H9 (cell line): ENCODE measurements at regions not wholly inside any gene's neighbourhood (a gene's known extent, or its start where the extent isn't known, plus 50 kb on each side); places are given as distances from the start of the nearest gene placed in this dataset.

ENCODE experiments used
- DNase-seq: peaks from one replicate; pipeline ENCODE4 v3.0.0-alpha.2; 2017
- H2AFZ ChIP-seq: one replicate; pipeline ENCODE4 v1.6.1; 2013; ENCODE audit warnings: mild to moderate bottlenecking, low read length, control low read depth, moderate library complexity
- H2AK5ac ChIP-seq: 2 replicates; pipeline ENCODE4 v1.6.1; 2013; ENCODE audit warnings: low read length, control low read depth, mixed read lengths; ENCODE audit not compliant: insufficient read length
- H2BK120ac ChIP-seq: one replicate; pipeline ENCODE4 v1.6.1; 2013; ENCODE audit warnings: low read depth, mild to moderate bottlenecking, low read length, control low read depth, inconsistent platforms; ENCODE audit not compliant: poor library complexity, severe bottlenecking
- H2BK12ac ChIP-seq: 2 replicates; pipeline ENCODE4 v1.6.1; 2013; ENCODE audit warnings: low read length, control low read depth, mixed read lengths, low read depth; ENCODE audit not compliant: insufficient read length
- H2BK15ac ChIP-seq: 2 replicates; pipeline ENCODE4 v1.6.1; 2013; ENCODE audit warnings: low read depth, low read length, control low read depth
- H2BK20ac ChIP-seq: one replicate; pipeline ENCODE4 v1.6.1; 2013; ENCODE audit warnings: low read depth, mild to moderate bottlenecking, low read length, control low read depth, inconsistent platforms; ENCODE audit not compliant: poor library complexity, severe bottlenecking
- H2BK5ac ChIP-seq: 2 replicates; pipeline ENCODE4 v1.6.1; 2013; ENCODE audit warnings: low read length, control low read depth, mixed read lengths; ENCODE audit not compliant: insufficient read length
- H3K14ac ChIP-seq: 2 replicates; pipeline ENCODE4 v1.6.1; 2013; ENCODE audit warnings: low read length, control low read depth; ENCODE audit not compliant: insufficient read depth
- H3K18ac ChIP-seq: 2 replicates; pipeline ENCODE4 v1.6.1; 2013; ENCODE audit warnings: low read depth, mild to moderate bottlenecking, mixed read lengths, low read length, control low read depth; ENCODE audit not compliant: insufficient read length
- H3K23ac ChIP-seq: 2 replicates; pipeline ENCODE4 v1.6.1; 2013; ENCODE audit warnings: low read length, control low read depth, mixed read lengths, low read depth; ENCODE audit not compliant: insufficient read length
- H3K23me2 ChIP-seq: 2 replicates; pipeline ENCODE4 v1.6.1; 2013; ENCODE audit warnings: low read depth, mild to moderate bottlenecking, mixed read lengths, low read length, control low read depth; ENCODE audit not compliant: insufficient read length, poor library complexity, severe bottlenecking
- H3K27ac ChIP-seq: 2 replicates; pipeline ENCODE4 v1.5.1; 2013; ENCODE audit warnings: low read length, control low read depth, mixed read lengths, low read depth; ENCODE audit not compliant: insufficient read length
- H3K27me3 ChIP-seq: 2 replicates; pipeline ENCODE4 v1.6.1; 2013; ENCODE audit warnings: low read length, control low read depth, inconsistent platforms; ENCODE audit not compliant: insufficient read depth
- H3K4ac ChIP-seq: 2 replicates; pipeline ENCODE4 v1.6.1; 2013; ENCODE audit warnings: low read depth, mild to moderate bottlenecking, control low read depth, inconsistent platforms, low read length, moderate library complexity
- H3K4me1 ChIP-seq: 2 replicates; pipeline ENCODE4 v1.6.1; 2013; ENCODE audit warnings: low read length, control low read depth, inconsistent platforms; ENCODE audit not compliant: insufficient read depth
- H3K4me2 ChIP-seq: 2 replicates; pipeline ENCODE4 v1.6.1; 2013; ENCODE audit warnings: low read length, control low read depth, mixed read lengths; ENCODE audit not compliant: insufficient read length, insufficient read depth
- H3K56ac ChIP-seq: 2 replicates; pipeline ENCODE4 v1.6.1; 2013; ENCODE audit warnings: low read depth, mild to moderate bottlenecking, mixed read lengths, low read length, control low read depth; ENCODE audit not compliant: insufficient read length
- H3K79me1 ChIP-seq: 2 replicates; pipeline ENCODE4 v1.6.1; 2013; ENCODE audit warnings: low read depth, mild to moderate bottlenecking, moderate library complexity, low read length, control low read depth, inconsistent platforms; ENCODE audit not compliant: insufficient read depth, poor library complexity, severe bottlenecking
- H3K79me2 ChIP-seq: 2 replicates; pipeline ENCODE4 v1.6.1; 2013; ENCODE audit warnings: low read length, control low read depth, inconsistent platforms; ENCODE audit not compliant: insufficient read depth
- H3K9ac ChIP-seq: 2 replicates; pipeline ENCODE4 v1.6.1; 2013; ENCODE audit warnings: low read length, control low read depth, mixed read lengths; ENCODE audit not compliant: insufficient read length; ENCODE audit errors: extremely low read depth
- H3K9me3 ChIP-seq: one replicate; pipeline ENCODE4 v1.6.1; 2013; ENCODE audit warnings: low read depth, low read length, inconsistent platforms; ENCODE audit not compliant: control insufficient read depth
- H3T11ph ChIP-seq: one replicate; pipeline ENCODE4 v1.6.1; 2013; ENCODE audit warnings: mild to moderate bottlenecking, low read length, control low read depth, inconsistent platforms
- H4K20me1 ChIP-seq: one replicate; pipeline ENCODE4 v1.6.1; 2013; ENCODE audit not compliant: control insufficient read depth, insufficient read length, insufficient read depth
- H4K5ac ChIP-seq: 2 replicates; pipeline ENCODE4 v1.6.1; 2013; ENCODE audit warnings: low read depth, mild to moderate bottlenecking, mixed read lengths, low read length, control low read depth; ENCODE audit not compliant: insufficient read length
- H4K8ac ChIP-seq: replicated peaks from 2 replicates; pipeline ENCODE4 v1.6.1; 2013; ENCODE audit warnings: low read length, control low read depth, mixed read lengths, low read depth; ENCODE audit not compliant: insufficient read length
- H4K91ac ChIP-seq: 2 replicates; pipeline ENCODE4 v1.6.1; 2013; ENCODE audit warnings: low read depth, mild to moderate bottlenecking, moderate library complexity, mixed read lengths, low read length, control low read depth; ENCODE audit not compliant: insufficient read length
- H3K27ac Mint-ChIP-seq, 3 experiments: 2 replicates in 2 of 3; 3 replicates in 1 of 3; pipeline ENCODE4 v1.8.0; 2020 to 2021; ENCODE audit warnings: mixed read lengths in 3 of 3, mild to moderate bottlenecking in 1 of 3, moderate library complexity in 1 of 3
- H3K27me3 Mint-ChIP-seq: 2 replicates; pipeline ENCODE4 v1.8.0; 2021; ENCODE audit warnings: low read depth, mild to moderate bottlenecking, moderate library complexity, mixed read lengths
- H3K36me3 Mint-ChIP-seq, 3 experiments: 2 replicates in 2 of 3; 3 replicates in 1 of 3; pipeline ENCODE4 v1.8.0; 2020 to 2021; ENCODE audit warnings: low read depth in 3 of 3, mixed read lengths in 3 of 3; ENCODE audit not compliant: insufficient read depth in 1 of 3
- H3K4me1 Mint-ChIP-seq, 2 experiments: 2 replicates each; pipeline ENCODE4 v1.8.0; 2020; ENCODE audit warnings: mixed read lengths in 2 of 2
- H3K4me3 Mint-ChIP-seq, 2 experiments: 2 replicates in 1 of 2; 3 replicates in 1 of 2; pipeline ENCODE4 v1.8.0; 2020 to 2021; ENCODE audit warnings: mild to moderate bottlenecking in 2 of 2, mixed read lengths in 2 of 2, moderate library complexity in 1 of 2
- H3K9me3 Mint-ChIP-seq, 2 experiments: 2 replicates in 1 of 2; 3 replicates in 1 of 2; pipeline ENCODE4 v1.8.0; 2020; ENCODE audit warnings: mild to moderate bottlenecking in 2 of 2, mixed read lengths in 2 of 2, moderate library complexity in 1 of 2
- CTCF ChIP-seq: fragments of 200-600 bp; sonication (generic); conservative IDR thresholded peaks from 3 replicates; pipeline ENCODE4 v1.8.0; 2021; ENCODE audit warnings: antibody characterized with exemption, mild to moderate bottlenecking
- WGBS: extraction: QIAGEN DNeasy Blood & Tissue Kit; methylation state at CpG from one replicate; pipeline ENCODE4 v1.1.7; 2013; ENCODE audit warnings: missing lambda C conversion rate, low lambda C conversion rate, mixed read lengths; ENCODE audit not compliant: insufficient read length; ENCODE audit errors: extremely low coverage; 5-methylcytosine and 5-hydroxymethylcytosine counted together

GRCh38 chr3:168709073-168709472 lies 613.3 kb upstream of the GOLIM4 start:
- H3K9ac ChIP-seq: no peak overlapping the region
- H3K18ac ChIP-seq: no peak overlapping the region
- H2BK20ac ChIP-seq: no peak overlapping the region
- no peaks in the 10 kb centered on the region for H3K4me1 ChIP-seq
- H3K14ac ChIP-seq: no peak overlapping the region
- H2BK15ac ChIP-seq: no peak overlapping the region
- H3K23me2 ChIP-seq: no peaks in the 10 kb centered on the region
- no peaks in the 10 kb centered on the region for H3K9me3 ChIP-seq
- H4K5ac ChIP-seq: no peak overlapping the region
- no peaks in the 10 kb centered on the region; the same call in 1 of the 2 replicates for H3K27me3 ChIP-seq
- no peak overlapping the region for H3K4me2 ChIP-seq
- Mint-ChIP-seq H3K27me3 (no peaks in the 10 kb centered on the region), H3K36me3 (0 out of 7 replicates have a peak, but pooled peaks cover 0 to 6% (median 0%) of the 10 kb centered on the region in 3 experiments), H3K4me1 (no peaks in the 10 kb centered on the region), H3K9me3 (peaks cover 0 to 4% of the 10 kb centered on the region in 2 experiments; a peak in 1 of 5 replicates), H3K4me3 (no peak overlapping the region), H3K27ac (peak overlapping the region in 1 of 3 experiments; percentile 59; a peak in 2 of 7 replicates)
- TF ChIP-seq CTCF: no peak
- no peak overlapping the region for H3T11ph ChIP-seq
- no peak overlapping the region for H3K23ac ChIP-seq
- H2BK5ac ChIP-seq: no peak overlapping the region
- DNase-seq: no peak
- H4K20me1 ChIP-seq: no peaks in the 10 kb centered on the region
- no peak overlapping the region for H2BK12ac ChIP-seq
- no peak overlapping the region for H4K8ac ChIP-seq
- H4K91ac ChIP-seq: no peak overlapping the region
- H3K27ac ChIP-seq: no peak overlapping the region
- no peak overlapping the region for H3K56ac ChIP-seq
- H2BK120ac ChIP-seq: no peak overlapping the region
- no peak overlapping the region for H2AFZ ChIP-seq
- H3K79me2 ChIP-seq: no peaks in the 10 kb centered on the region
- H3K79me1 ChIP-seq: no peaks in the 10 kb centered on the region
- H2AK5ac ChIP-seq: no peak overlapping the region
- WGBS: no CpG with 5 or more reads among the region's 9 CpGs
- no peak overlapping the region for H3K4ac ChIP-seq
